Nephron (organoid): ENCODE measurements at regions not wholly inside any gene's neighbourhood (a gene's known extent, or its start where the extent isn't known, plus 50 kb on each side); places are given as distances from the start of the nearest gene placed in this dataset.
A peak's percentile ranks its signal among the peaks of the same experiment; 100 is the strongest.

ENCODE experiments used
- H3K27ac Mint-ChIP-seq, 3 experiments: 2 replicates each; pipeline ENCODE4 v1.8.0; 2020; ENCODE audit warnings: mixed read lengths in 3 of 3, mild to moderate bottlenecking in 2 of 3, moderate library complexity in 1 of 3
- H3K27me3 Mint-ChIP-seq: 2 replicates; pipeline ENCODE4 v1.8.0; 2021; ENCODE audit warnings: low read depth, mild to moderate bottlenecking, moderate library complexity, mixed read lengths
- H3K36me3 Mint-ChIP-seq: 2 replicates; pipeline ENCODE4 v1.8.0; 2020; ENCODE audit warnings: low read depth, mixed read lengths
- H3K4me1 Mint-ChIP-seq: 2 replicates; pipeline ENCODE4 v1.8.0; 2020; ENCODE audit warnings: mixed read lengths
- H3K4me3 Mint-ChIP-seq, 3 experiments: 2 replicates each; pipeline ENCODE4 v1.8.0; 2020; ENCODE audit warnings: mild to moderate bottlenecking in 3 of 3, mixed read lengths in 3 of 3, moderate library complexity in 2 of 3
- H3K9me3 Mint-ChIP-seq: 2 replicates; pipeline ENCODE4 v1.8.0; 2020; ENCODE audit warnings: mixed read lengths
- CTCF ChIP-seq, 3 experiments: fragments of 200-600 bp; sonication (generic); IDR thresholded peaks; one replicate each; pipeline ENCODE4 v1.5.0; 2021; ENCODE audit warnings: antibody characterized with exemption in 3 of 3; ENCODE audit not compliant: unreplicated experiment in 3 of 3

GRCh38 chr5:145588558-145588957 is 246.6 kb downstream of the PRELID2 start:
- H3K27me3 Mint-ChIP-seq, result no peaks in the 10 kb centered on the region
- TF ChIP-seq CTCF (IDR thresholded peaks at IDR 0.05; ENCODE audit: unreplicated experiment in 3 of 3), result no peak
- H3K4me1 Mint-ChIP-seq, result peaks cover 20% of the 10 kb centered on the region
- H3K4me3 Mint-ChIP-seq, result no peak overlapping the region
- H3K27ac Mint-ChIP-seq, result no peak overlapping the region
- peaks cover 8% of the 10 kb centered on the region for H3K9me3 Mint-ChIP-seq
- no peaks in the 10 kb centered on the region for H3K36me3 Mint-ChIP-seq

GRCh38 chr5:145588113-145588512 is 247.0 kb downstream of the PRELID2 start:
- H3K27me3 Mint-ChIP-seq, result no peaks in the 10 kb centered on the region
- peaks cover 20% of the 10 kb centered on the region for H3K4me1 Mint-ChIP-seq
- no peak for TF ChIP-seq CTCF (IDR thresholded peaks at IDR 0.05; ENCODE audit: unreplicated experiment in 3 of 3)
- no peak overlapping the region for H3K4me3 Mint-ChIP-seq
- H3K9me3 Mint-ChIP-seq, result peaks cover 8% of the 10 kb centered on the region
- H3K36me3 Mint-ChIP-seq, result no peaks in the 10 kb centered on the region
- H3K27ac Mint-ChIP-seq, result no peak overlapping the region

- H3K4me3 Mint-ChIP-seq, result no peak overlapping the region
- peaks cover 8% of the 10 kb centered on the region for H3K9me3 Mint-ChIP-seq
- H3K27me3 Mint-ChIP-seq, result no peaks in the 10 kb centered on the region
- no peak overlapping the region for H3K27ac Mint-ChIP-seq
- TF ChIP-seq CTCF (IDR thresholded peaks at IDR 0.05; ENCODE audit: unreplicated experiment in 3 of 3), result no peak
- H3K36me3 Mint-ChIP-seq, result no peaks in the 10 kb centered on the region
- H3K4me1 Mint-ChIP-seq, result peaks cover 20% of the 10 kb centered on the region
These were observed 247.4 kb downstream of the PRELID2 start for GRCh38 chr5:145587710-145588109.

GRCh38 chr5:145587308-145587672 is 247.9 kb downstream of the PRELID2 start:
- Mint-ChIP-seq H3K4me1 (peaks cover 20% of the 10 kb centered on the region), H3K36me3 (no peaks in the 10 kb centered on the region), H3K27me3 (no peaks in the 10 kb centered on the region), H3K27ac (no peak overlapping the region), H3K9me3 (peaks cover 8% of the 10 kb centered on the region), H3K4me3 (no peak overlapping the region)
- TF ChIP-seq CTCF (IDR thresholded peaks at IDR 0.05; ENCODE audit: unreplicated experiment in 3 of 3), result no peak

- no peaks in the 10 kb centered on the region for H3K27me3 Mint-ChIP-seq
- no peaks in the 10 kb centered on the region for H3K36me3 Mint-ChIP-seq
- peaks cover 8% of the 10 kb centered on the region for H3K9me3 Mint-ChIP-seq
- H3K4me1 Mint-ChIP-seq, result peaks cover 20% of the 10 kb centered on the region
- no peak overlapping the region for H3K4me3 Mint-ChIP-seq
- TF ChIP-seq CTCF (IDR thresholded peaks at IDR 0.05; ENCODE audit: unreplicated experiment in 3 of 3), result no peak
- H3K27ac Mint-ChIP-seq, result no peak overlapping the region
These were observed 248.4 kb downstream of the PRELID2 start for GRCh38 chr5:145586661-145587307.

GRCh38 chr5:145585443-145586148 is 249.5 kb downstream of the PRELID2 start:
- Mint-ChIP-seq H3K27me3 (no peaks in the 10 kb centered on the region), H3K4me1 (peaks cover 20% of the 10 kb centered on the region)
- TF ChIP-seq CTCF (IDR thresholded peaks at IDR 0.05; ENCODE audit: unreplicated experiment in 3 of 3), result no peak

More at GRCh38 chr5:145585443-145586148, 249.5 kb downstream of the PRELID2 start:
- H3K27ac Mint-ChIP-seq, result peak overlapping the region in 2 of 3 experiments; percentile 54 to 66
- H3K9me3 Mint-ChIP-seq, result peaks cover 8% of the 10 kb centered on the region
- H3K36me3 Mint-ChIP-seq, result no peaks in the 10 kb centered on the region
- no peak overlapping the region for H3K4me3 Mint-ChIP-seq
